ENCODE measurements at regions not wholly inside any gene's neighbourhood (a gene's known extent, or its start where the extent isn't known, plus 50 kb on each side); places are given as distances from the start of the nearest gene placed in this dataset.

GRCh38 chr15:29890336-29891095, 68.2 kb upstream of the TJP1 start:
- FAIRE-seq (no peak), DNase-seq (ENCODE audit: insufficient read length, low spot score) (no peak)
- TF ChIP-seq POLR2A (IDR thresholded peaks at IDR 0.05; ENCODE audit: low read depth, low read length): no peak

GRCh38 chr15:29889542-29890329, 67.5 kb upstream of the TJP1 start:
- no peak for DNase-seq (ENCODE audit: insufficient read length, low spot score)
- FAIRE-seq: no peak
- no peak for TF ChIP-seq POLR2A (IDR thresholded peaks at IDR 0.05; ENCODE audit: low read depth, low read length)

- TF ChIP-seq POLR2A (IDR thresholded peaks at IDR 0.05; ENCODE audit: low read depth, low read length): no peak
- DNase-seq (ENCODE audit: insufficient read length, low spot score) (no peak), FAIRE-seq (no peak)
Observed at GRCh38 chr15:29888646-29889045, 66.4 kb upstream of the TJP1 start.

- TF ChIP-seq POLR2A (IDR thresholded peaks at IDR 0.05; ENCODE audit: low read depth, low read length): no peak
- DNase-seq (ENCODE audit: insufficient read length, low spot score): no peak
- FAIRE-seq: no peak
Observed at GRCh38 chr15:29887721-29888120, 65.5 kb upstream of the TJP1 start.

- no peak for TF ChIP-seq POLR2A (IDR thresholded peaks at IDR 0.05; ENCODE audit: low read depth, low read length)
- DNase-seq (ENCODE audit: insufficient read length, low spot score) (no peak), FAIRE-seq (no peak)
Observed at GRCh38 chr15:29885183-29885582, 62.9 kb upstream of the TJP1 start.

- no peak for TF ChIP-seq POLR2A (IDR thresholded peaks at IDR 0.05; ENCODE audit: low read depth, low read length)
- DNase-seq (ENCODE audit: insufficient read length, low spot score) (no peak), FAIRE-seq (no peak)
Observed at GRCh38 chr15:29883126-29883525, 60.9 kb upstream of the TJP1 start.

GRCh38 chr15:29880886-29881285, 58.6 kb upstream of the TJP1 start:
- no peak for TF ChIP-seq POLR2A (IDR thresholded peaks at IDR 0.05; ENCODE audit: low read depth, low read length)
- FAIRE-seq (no peak), DNase-seq (ENCODE audit: insufficient read length, low spot score) (no peak)

- FAIRE-seq (no peak), DNase-seq (ENCODE audit: insufficient read length, low spot score) (no peak)
- TF ChIP-seq POLR2A (IDR thresholded peaks at IDR 0.05; ENCODE audit: low read depth, low read length): no peak
Observed at GRCh38 chr15:29880341-29880740, 58.1 kb upstream of the TJP1 start.

- DNase-seq (ENCODE audit: insufficient read length, low spot score): no peak
- no peak for FAIRE-seq
- no peak for TF ChIP-seq POLR2A (IDR thresholded peaks at IDR 0.05; ENCODE audit: low read depth, low read length)
Observed at GRCh38 chr15:29874977-29875376, 52.7 kb upstream of the TJP1 start.

- no peak for FAIRE-seq
- no peak for TF ChIP-seq POLR2A (IDR thresholded peaks at IDR 0.05; ENCODE audit: low read depth, low read length)
- DNase-seq (ENCODE audit: insufficient read length, low spot score): no peak
Observed at GRCh38 chr15:29873947-29874411, 51.7 kb upstream of the TJP1 start.

- TF ChIP-seq POLR2A (IDR thresholded peaks at IDR 0.05; ENCODE audit: low read depth, low read length): no peak
- no peak for FAIRE-seq
Observed at GRCh38 chr15:29873264-29873663, 51.0 kb upstream of the TJP1 start.

GRCh38 chr15:29872716-29873115, 50.4 kb upstream of the TJP1 start:
- DNase-seq (ENCODE audit: insufficient read length, low spot score) (no peak), FAIRE-seq (no peak)
- TF ChIP-seq POLR2A (IDR thresholded peaks at IDR 0.05; ENCODE audit: low read depth, low read length): no peak

More at GRCh38 chr15:29873264-29873663, 51.0 kb upstream of the TJP1 start:
- no peak for DNase-seq (ENCODE audit: insufficient read length, low spot score)
